CD4-positive, alpha-beta T cell (primary cell): ENCODE measurements at regions not wholly inside any gene's neighbourhood (a gene's known extent, or its start where the extent isn't known, plus 50 kb on each side); places are given as distances from the start of the nearest gene placed in this dataset.

Source experiments
- ATAC-seq: fragments of 200-7000 bp; cut with Tn5 transposase; one replicate; pipeline ENCODE4 v1.10.0; 2022; ENCODE audit warnings: mild to moderate bottlenecking; ENCODE audit not compliant: poor library complexity
- CTCF ChIA-PET: fragments of 350-600 bp; sonication (Branson Sonifier 250); formaldehyde crosslinking; loops from one replicate; lab custom pipeline; 2021; ENCODE audit warnings: antibody characterized with exemption, inconsistent platforms; lab: Charles Lee
- POLR2A ChIA-PET: fragments of 350-600 bp; sonication (Branson Sonifier 250); formaldehyde crosslinking; loops from one replicate; lab custom pipeline; 2021; ENCODE audit warnings: antibody characterized with exemption, inconsistent platforms; lab: Charles Lee
- DNase-seq, 14 experiments: peaks; one replicate each; pipeline ENCODE4 v3.0.0-alpha.2; 2013 to 2020; ENCODE audit warnings: mixed read lengths in 2 of 14
- H3K27ac ChIP-seq, 2 donors: one replicate each; pipeline versions ENCODE4 v1.5.1 to v1.7.0; 2013; ENCODE audit warnings: low read length in 2 of 2, low read depth in 1 of 2, mild to moderate bottlenecking in 1 of 2
- H3K27me3 ChIP-seq, 2 experiments: 1 replicate in 1 of 2; 2 replicates in 1 of 2; pipeline versions ENCODE4 v1.6.1 to v1.7.0; 2013; ENCODE audit warnings: low read length in 2 of 2, control low read depth in 1 of 2, mild to moderate bottlenecking in 1 of 2, moderate library complexity in 1 of 2; ENCODE audit not compliant: insufficient read depth in 2 of 2, control insufficient read depth in 1 of 2
- H3K36me3 ChIP-seq: one replicate; pipeline ENCODE4 v1.6.1; 2013; ENCODE audit warnings: low read length, control low read depth; ENCODE audit not compliant: insufficient read depth
- H3K4me1 ChIP-seq: one replicate; pipeline ENCODE4 v1.6.1; 2013; ENCODE audit warnings: low read length, control low read depth; ENCODE audit not compliant: insufficient read depth
- H3K4me3 ChIP-seq: one replicate; pipeline ENCODE4 v1.5.1; 2013; ENCODE audit warnings: mild to moderate bottlenecking, low read length, moderate library complexity
- H3K9me3 ChIP-seq, 2 experiments: 1 replicate in 1 of 2; 2 replicates in 1 of 2; pipeline versions ENCODE4 v1.6.1 to v1.7.0; 2013; ENCODE audit warnings: low read length in 2 of 2, mild to moderate bottlenecking in 2 of 2, control low read depth in 1 of 2, moderate library complexity in 1 of 2; ENCODE audit not compliant: control insufficient read depth in 1 of 2, insufficient read depth in 1 of 2
- H3K27ac Mint-ChIP-seq: one replicate; pipeline ENCODE4 v1.8.0; 2020; ENCODE audit warnings: mixed read lengths
- H3K27me3 Mint-ChIP-seq: one replicate; pipeline ENCODE4 v1.8.0; 2021; ENCODE audit warnings: mixed read lengths
- H3K36me3 Mint-ChIP-seq: one replicate; pipeline ENCODE4 v1.8.0; 2021; ENCODE audit warnings: low read depth, mixed read lengths
- H3K4me1 Mint-ChIP-seq: one replicate; pipeline ENCODE4 v1.8.0; 2021; ENCODE audit warnings: low read depth, mixed read lengths
- H3K4me3 Mint-ChIP-seq: one replicate; pipeline ENCODE4 v1.8.0; 2020; ENCODE audit warnings: mild to moderate bottlenecking, mixed read lengths
- H3K9me3 Mint-ChIP-seq: one replicate; pipeline ENCODE4 v1.8.0; 2020; ENCODE audit warnings: mixed read lengths
- intact Hi-C, 2 experiments: fragments of 100-400 bp; cut with DNase I in 1 of 2; cut with micrococcal nuclease in 1 of 2; formaldehyde crosslinking; loops; one replicate each; pipeline versions ENCODE4 v1.15.1 to v1.9.0; 2023 to 2025; cut with DNase I, micrococcal nuclease
- TF ChIP-seq, protein P1 (sequence below): fragments of 200-600 bp; IDR thresholded peaks from one replicate; pipeline ENCODE4 v1.8.0; 2022; ENCODE audit warnings: antibody characterized with exemption, mild to moderate bottlenecking

DNA sequence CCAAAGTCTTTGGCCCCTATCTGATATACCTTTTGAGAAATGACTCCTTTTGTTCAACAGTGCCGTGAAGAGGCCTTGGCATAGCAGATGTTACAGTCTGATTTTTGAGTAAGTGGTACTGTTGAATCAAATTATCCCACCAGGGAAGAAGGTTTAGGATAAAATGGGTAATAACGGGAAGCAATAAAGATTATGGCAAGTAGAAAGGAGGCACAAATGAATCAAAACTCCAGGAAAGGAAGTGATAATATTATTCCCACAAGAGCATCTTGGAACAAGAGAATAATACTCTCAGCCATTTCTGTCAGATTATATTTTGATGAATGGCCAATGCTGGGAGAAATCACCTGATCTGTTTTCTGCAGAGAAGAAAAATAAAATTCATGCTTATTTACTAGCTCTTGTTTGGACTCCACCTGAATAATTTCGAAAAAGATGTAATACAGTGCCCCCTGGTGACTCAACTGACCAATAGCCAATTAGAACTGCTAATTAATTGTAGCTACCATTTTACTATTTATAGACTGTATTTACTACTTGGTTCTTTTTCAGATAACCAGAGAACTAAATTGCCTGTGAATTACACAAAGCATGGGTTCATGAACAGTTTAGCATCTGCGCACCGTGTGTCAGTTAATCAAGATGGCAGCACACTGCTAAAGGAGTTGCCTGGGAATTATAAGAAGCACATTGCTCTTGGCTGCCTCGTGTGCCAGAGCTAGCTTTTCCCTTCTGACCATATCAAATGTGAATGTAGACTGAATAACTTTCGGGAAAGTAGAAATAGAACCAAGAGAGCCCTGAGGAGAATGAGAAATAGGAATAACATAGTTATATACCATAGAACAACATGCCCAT lies 78.5 kb upstream of the TRDN start:
- Mint-ChIP-seq H3K4me1 (no peaks in the 10 kb centered on the region), H3K27ac (no peak overlapping the region), H3K9me3 (peaks cover 5% of the 10 kb centered on the region), H3K36me3 (no peaks in the 10 kb centered on the region), H3K27me3 (no peaks in the 10 kb centered on the region), H3K4me3 (no peak overlapping the region)
- ChIA-PET POLR2A (no interaction called here), CTCF (no interaction called here)
- Histone ChIP-seq H3K27me3 (no peaks in the 10 kb centered on the region), H3K36me3 (no peaks in the 10 kb centered on the region), H3K4me1 (no peaks in the 10 kb centered on the region), H3K27ac (no peak overlapping the region), H3K9me3 (no peaks in the 10 kb centered on the region), H3K4me3 (no peak overlapping the region)
- TF ChIP-seq, protein P1, sequence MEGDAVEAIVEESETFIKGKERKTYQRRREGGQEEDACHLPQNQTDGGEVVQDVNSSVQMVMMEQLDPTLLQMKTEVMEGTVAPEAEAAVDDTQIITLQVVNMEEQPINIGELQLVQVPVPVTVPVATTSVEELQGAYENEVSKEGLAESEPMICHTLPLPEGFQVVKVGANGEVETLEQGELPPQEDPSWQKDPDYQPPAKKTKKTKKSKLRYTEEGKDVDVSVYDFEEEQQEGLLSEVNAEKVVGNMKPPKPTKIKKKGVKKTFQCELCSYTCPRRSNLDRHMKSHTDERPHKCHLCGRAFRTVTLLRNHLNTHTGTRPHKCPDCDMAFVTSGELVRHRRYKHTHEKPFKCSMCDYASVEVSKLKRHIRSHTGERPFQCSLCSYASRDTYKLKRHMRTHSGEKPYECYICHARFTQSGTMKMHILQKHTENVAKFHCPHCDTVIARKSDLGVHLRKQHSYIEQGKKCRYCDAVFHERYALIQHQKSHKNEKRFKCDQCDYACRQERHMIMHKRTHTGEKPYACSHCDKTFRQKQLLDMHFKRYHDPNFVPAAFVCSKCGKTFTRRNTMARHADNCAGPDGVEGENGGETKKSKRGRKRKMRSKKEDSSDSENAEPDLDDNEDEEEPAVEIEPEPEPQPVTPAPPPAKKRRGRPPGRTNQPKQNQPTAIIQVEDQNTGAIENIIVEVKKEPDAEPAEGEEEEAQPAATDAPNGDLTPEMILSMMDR = no peak
- no peak for ATAC-seq
- intact Hi-C loops = no loop called here
- peak in 1 of 14 experiments; percentile 8 for DNase-seq

DNA sequence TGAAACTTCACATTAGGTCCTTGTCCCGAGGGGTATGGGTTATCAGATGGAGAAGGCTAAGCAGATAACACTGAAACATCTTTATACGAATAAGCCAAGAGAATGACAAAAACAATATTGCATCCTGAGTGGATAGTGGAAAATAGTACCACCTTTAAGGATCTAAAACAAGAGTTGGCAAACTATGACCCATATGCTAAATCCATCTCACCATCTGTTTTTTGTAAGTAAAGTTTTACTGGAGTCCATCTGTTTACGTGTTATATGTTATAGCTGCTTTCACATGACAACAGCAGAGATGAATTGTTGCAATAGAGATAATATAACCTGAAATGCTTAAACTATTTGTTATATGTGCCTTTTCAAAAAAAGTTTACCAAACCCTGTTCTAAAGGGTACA lies 76.1 kb upstream of the TRDN start:
- H3K4me3 Mint-ChIP-seq = no peak overlapping the region
- H3K9me3 ChIP-seq = no peaks in the 10 kb centered on the region

DNA sequence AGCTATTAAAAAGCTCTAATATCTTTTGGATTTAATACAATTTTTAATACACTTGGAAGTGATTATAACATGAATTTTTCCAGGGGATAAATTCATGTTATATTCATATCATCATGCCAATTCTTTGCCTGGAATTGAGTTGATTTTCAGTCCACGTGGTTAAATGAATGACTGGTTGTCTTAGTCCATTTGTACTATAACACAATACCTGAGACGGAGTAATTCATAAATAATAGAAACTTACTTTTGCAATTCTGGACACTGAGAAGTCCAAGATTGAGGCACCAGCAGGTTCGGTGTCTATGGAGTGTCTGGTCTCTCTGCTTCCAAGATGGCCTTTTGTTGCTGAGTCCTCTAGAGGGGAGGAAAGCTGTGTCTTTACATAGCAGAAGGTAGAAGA lies 66.2 kb upstream of the TRDN start:
- intact Hi-C loops = no loop called here

More for the DNA sequence above, 76.1 kb upstream of the TRDN start:
- Mint-ChIP-seq H3K27ac (no peak overlapping the region), H3K36me3 (no peaks in the 10 kb centered on the region), H3K9me3 (peaks cover 5% of the 10 kb centered on the region), H3K27me3 (no peaks in the 10 kb centered on the region), H3K4me1 (no peaks in the 10 kb centered on the region)
- Histone ChIP-seq H3K36me3 (no peaks in the 10 kb centered on the region), H3K4me3 (no peak overlapping the region), H3K27me3 (no peaks in the 10 kb centered on the region), H3K27ac (no peak overlapping the region), H3K4me1 (no peaks in the 10 kb centered on the region)
- TF ChIP-seq, protein P1 = no peak
- ChIA-PET CTCF (no interaction called here), POLR2A (no interaction called here)
- no peak for ATAC-seq
- intact Hi-C loops = no loop called here
- no peak for DNase-seq

More for the DNA sequence above, 66.2 kb upstream of the TRDN start:
- H3K36me3 Mint-ChIP-seq = no peaks in the 10 kb centered on the region
- ChIA-PET POLR2A (no interaction called here), CTCF (no interaction called here)
- ATAC-seq = no peak
- no peaks in the 10 kb centered on the region for H3K4me1 Mint-ChIP-seq
- Histone ChIP-seq H3K4me1 (no peaks in the 10 kb centered on the region), H3K27me3 (no peaks in the 10 kb centered on the region), H3K27ac (no peak overlapping the region), H3K36me3 (no peaks in the 10 kb centered on the region), H3K9me3 (no peaks in the 10 kb centered on the region), H3K4me3 (no peak overlapping the region)
- H3K27me3 Mint-ChIP-seq = no peaks in the 10 kb centered on the region
- H3K4me3 Mint-ChIP-seq = no peak overlapping the region
- peaks cover 3% of the 10 kb centered on the region for H3K9me3 Mint-ChIP-seq
- TF ChIP-seq, protein P1 = no peak
- DNase-seq = no peak
- H3K27ac Mint-ChIP-seq = no peak overlapping the region
